Erythroblast (primary cell): ENCODE measurements at regions not wholly inside any gene's neighbourhood (a gene's known extent, or its start where the extent isn't known, plus 50 kb on each side); places are given as distances from the start of the nearest gene placed in this dataset.

Experiments used
- GATA1 ChIP-seq: IDR thresholded peaks from 2 replicates; pipeline ENCODE4 v1.6.1; 2011; ENCODE audit warnings: low read depth, mild to moderate bottlenecking, control low read depth, low read length, moderate library complexity
- POLR2A ChIP-seq: IDR thresholded peaks from 2 replicates; pipeline ENCODE4 v1.6.1; 2011; ENCODE audit warnings: mild to moderate bottlenecking, low read length

DNA sequence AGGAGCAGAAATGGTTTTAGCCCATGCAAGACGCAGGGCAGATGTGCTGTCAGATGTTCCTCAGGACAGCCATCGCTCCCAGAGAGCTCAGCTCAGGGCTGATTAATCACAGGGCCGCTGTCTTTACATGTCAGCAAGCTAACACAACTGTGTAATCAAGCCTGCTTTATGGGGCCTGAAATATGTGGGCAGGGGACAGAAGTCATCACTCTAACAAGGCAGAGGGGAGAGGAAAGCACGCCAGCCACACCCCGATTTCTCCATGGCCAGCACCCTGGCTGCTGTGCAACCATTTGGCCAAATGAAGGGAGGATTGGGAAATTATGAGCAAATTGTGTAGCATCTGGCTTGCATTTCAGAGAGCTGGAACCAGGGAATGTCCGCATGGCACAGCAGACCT is 368.8 kb downstream of the NPHP4 start:
- TF ChIP-seq POLR2A, result no peak
- TF ChIP-seq GATA1, result no peak
